Effector CD8-positive, alpha-beta T cell (primary cell): ENCODE measurements at regions not wholly inside any gene's neighbourhood (a gene's known extent, or its start where the extent isn't known, plus 50 kb on each side); places are given as distances from the start of the nearest gene placed in this dataset.

Experiments used
- DNase-seq: peaks from one replicate; lab custom pipeline; 2025; lab: John Stamatoyannopoulos, UW

- no peak for DNase-seq
Observed at GRCh38 chr15:95286352-95286880, 1044.1 kb upstream of the NR2F2 start.

- DNase-seq, result no peak
Observed at GRCh38 chr15:95287720-95288103, 1042.8 kb upstream of the NR2F2 start.

GRCh38 chr15:95288626-95289025, 1041.9 kb upstream of the NR2F2 start:
- DNase-seq, result no peak

GRCh38 chr15:95290176-95290974, 1040.1 kb upstream of the NR2F2 start:
- no peak for DNase-seq

GRCh38 chr15:95291898-95292472, 1038.5 kb upstream of the NR2F2 start:
- no peak for DNase-seq

- no peak for DNase-seq
Observed at GRCh38 chr15:95292785-95293450, 1037.6 kb upstream of the NR2F2 start.

GRCh38 chr15:95293456-95294031, 1037.0 kb upstream of the NR2F2 start:
- no peak for DNase-seq

- DNase-seq, result no peak
Observed at GRCh38 chr15:95295363-95295762, 1035.1 kb upstream of the NR2F2 start.

- no peak for DNase-seq
Observed at GRCh38 chr15:95295896-95296625, 1034.4 kb upstream of the NR2F2 start.

GRCh38 chr15:95296643-95297042, 1033.9 kb upstream of the NR2F2 start:
- DNase-seq, result no peak

- no peak for DNase-seq
Observed at GRCh38 chr15:95298729-95299128, 1031.8 kb upstream of the NR2F2 start.

- DNase-seq, result no peak
Observed at GRCh38 chr15:95300958-95301357, 1029.5 kb upstream of the NR2F2 start.

- no peak for DNase-seq
Observed at GRCh38 chr15:95302206-95302605, 1028.3 kb upstream of the NR2F2 start.

GRCh38 chr15:95302809-95303208, 1027.7 kb upstream of the NR2F2 start:
- no peak for DNase-seq

GRCh38 chr15:95303713-95304112, 1026.8 kb upstream of the NR2F2 start:
- no peak for DNase-seq

GRCh38 chr15:95304151-95304946, 1026.2 kb upstream of the NR2F2 start:
- DNase-seq, result no peak

GRCh38 chr15:95304947-95305400, 1025.5 kb upstream of the NR2F2 start:
- DNase-seq, result no peak

GRCh38 chr15:95307115-95307514, 1023.4 kb upstream of the NR2F2 start:
- no peak for DNase-seq

- DNase-seq, result no peak
Observed at GRCh38 chr15:95319242-95319641, 1011.3 kb upstream of the NR2F2 start.

GRCh38 chr15:95323796-95324195, 1006.7 kb upstream of the NR2F2 start:
- no peak for DNase-seq

GRCh38 chr15:95324656-95325055, 1005.8 kb upstream of the NR2F2 start:
- no peak for DNase-seq
